ENCODE measurements at regions not wholly inside any gene's neighbourhood (a gene's known extent, or its start where the extent isn't known, plus 50 kb on each side); places are given as distances from the start of the nearest gene placed in this dataset.

GRCh38 chr10:63798599-63799498 lies 277.6 kb downstream of the REEP3 start:
- no peak for TF ChIP-seq CTCF (IDR thresholded peaks at IDR 0.05; ENCODE audit: insufficient read depth, low read length, poor library complexity, severe bottlenecking)
- no peak for TF ChIP-seq EZH2phosphoT487 (conservative IDR thresholded peaks at IDR 0.05; ENCODE audit: low read length)
